ENCODE measurements at regions not wholly inside any gene's neighbourhood (a gene's known extent, or its start where the extent isn't known, plus 50 kb on each side); places are given as distances from the start of the nearest gene placed in this dataset.

DNA sequence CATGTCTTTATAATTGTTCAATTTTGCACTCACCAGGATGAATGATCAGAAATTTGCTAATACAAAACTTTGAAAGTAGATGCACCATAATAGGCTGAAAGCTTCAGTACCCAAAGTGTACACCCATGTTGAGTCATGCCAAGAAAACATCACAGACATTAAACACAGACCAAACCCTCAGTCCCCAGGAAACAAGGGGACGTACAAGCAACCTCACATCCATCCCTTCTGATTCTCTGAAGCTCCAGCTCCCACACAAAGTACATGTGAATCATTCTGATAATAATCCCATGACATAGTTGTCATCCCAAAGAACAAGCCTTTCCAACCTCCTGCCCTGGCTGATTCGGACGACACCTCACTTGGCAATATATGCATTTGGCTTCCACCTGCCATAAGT is 183.8 kb downstream of the SNX19 start:
- no peak for DNase-seq
- CTCF ChIA-PET, result no interaction called here
- peaks cover 17% of the 10 kb centered on the region for H3K9me3 Mint-ChIP-seq
- POLR2A ChIA-PET, result no interaction called here
- peaks cover 16% of the 10 kb centered on the region for H3K4me1 Mint-ChIP-seq
- H3K27ac Mint-ChIP-seq, result no peak overlapping the region
- H3K4me3 Mint-ChIP-seq, result no peak overlapping the region
- H3K36me3 Mint-ChIP-seq (ENCODE audit: low read depth), result peaks cover 3% of the 10 kb centered on the region
- peaks cover 2% of the 10 kb centered on the region for H3K27me3 Mint-ChIP-seq

DNA sequence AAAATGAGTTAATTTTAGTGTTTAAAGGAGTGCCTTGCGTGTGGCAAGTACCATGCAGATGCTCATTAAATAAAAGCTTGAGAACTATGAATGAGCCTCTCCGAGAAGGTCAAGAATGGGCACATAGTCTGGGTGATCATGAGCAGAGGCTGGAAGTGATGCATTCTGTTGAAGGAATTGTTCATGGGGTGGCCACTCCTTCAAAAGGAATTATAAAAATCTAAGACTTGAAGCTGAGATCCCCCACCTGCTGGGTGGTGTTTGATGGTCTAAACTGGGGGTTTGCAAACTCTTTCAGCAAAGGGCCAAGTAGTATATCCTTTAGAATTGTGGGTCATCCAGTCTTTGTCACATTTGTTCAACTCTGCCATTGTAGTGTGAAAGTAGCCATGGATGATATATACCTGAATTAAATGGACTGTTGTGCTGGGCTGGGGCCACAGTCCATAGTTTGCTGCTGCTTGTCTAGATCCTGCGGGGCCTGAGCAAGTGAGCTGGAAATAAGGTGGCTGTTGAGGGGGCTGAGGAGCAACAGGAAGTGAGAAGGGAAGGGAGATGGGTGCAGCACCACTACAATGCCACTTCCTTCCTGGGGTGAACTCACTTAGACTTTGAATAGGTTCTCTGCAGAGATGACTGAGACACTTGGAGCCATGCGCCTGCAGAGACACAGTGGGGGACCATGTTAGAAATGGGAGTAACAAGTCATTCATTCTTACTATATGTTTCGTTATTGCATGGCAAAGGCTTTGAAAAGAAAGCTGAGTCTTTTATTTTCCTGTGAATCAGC is 179.0 kb downstream of the SNX19 start:
- CTCF ChIA-PET, result no interaction called here
- POLR2A ChIA-PET, result no interaction called here
- Mint-ChIP-seq H3K4me1 (peaks cover 22% of the 10 kb centered on the region), H3K36me3 (ENCODE audit: low read depth) (peaks cover 3% of the 10 kb centered on the region), H3K27ac (no peak overlapping the region), H3K27me3 (peaks cover 4% of the 10 kb centered on the region), H3K9me3 (peaks cover 18% of the 10 kb centered on the region), H3K4me3 (no peak overlapping the region)
- DNase-seq, result no peak

DNA sequence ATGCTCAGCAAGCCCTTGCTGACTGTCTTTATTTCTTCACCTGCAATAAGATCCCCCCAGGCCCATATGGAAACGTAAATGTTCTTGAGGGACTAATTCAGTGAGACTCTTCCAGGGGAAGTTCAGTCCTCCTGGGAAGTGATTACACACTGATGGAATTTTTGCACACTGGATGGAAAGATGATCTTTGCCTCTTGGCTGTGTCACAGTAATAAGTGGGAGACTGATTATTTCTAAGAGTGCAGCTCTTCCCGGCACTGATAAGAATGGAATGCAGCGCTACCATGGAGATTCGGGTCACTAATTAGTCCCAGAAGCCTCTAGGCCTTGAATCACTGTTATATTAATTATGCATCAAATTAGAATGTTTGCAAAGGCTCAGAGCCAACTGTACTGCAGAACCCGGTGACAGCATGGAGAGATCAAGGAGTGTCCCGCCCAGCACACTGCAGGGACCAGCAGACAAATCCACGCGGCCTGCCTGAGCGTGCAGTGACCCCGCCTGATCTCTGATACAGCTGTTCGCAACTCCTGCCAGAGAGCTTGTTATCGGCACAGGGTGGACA is 178.3 kb downstream of the SNX19 start:
- no peak for DNase-seq
- H3K4me1 Mint-ChIP-seq, result peaks cover 22% of the 10 kb centered on the region
- CTCF ChIA-PET, result no interaction called here
- H3K4me3 Mint-ChIP-seq, result no peak overlapping the region
- peaks cover 18% of the 10 kb centered on the region for H3K9me3 Mint-ChIP-seq
- peaks cover 3% of the 10 kb centered on the region for H3K36me3 Mint-ChIP-seq (ENCODE audit: low read depth)
- no peak overlapping the region for H3K27ac Mint-ChIP-seq
- peaks cover 4% of the 10 kb centered on the region for H3K27me3 Mint-ChIP-seq
- POLR2A ChIA-PET, result no interaction called here

DNA sequence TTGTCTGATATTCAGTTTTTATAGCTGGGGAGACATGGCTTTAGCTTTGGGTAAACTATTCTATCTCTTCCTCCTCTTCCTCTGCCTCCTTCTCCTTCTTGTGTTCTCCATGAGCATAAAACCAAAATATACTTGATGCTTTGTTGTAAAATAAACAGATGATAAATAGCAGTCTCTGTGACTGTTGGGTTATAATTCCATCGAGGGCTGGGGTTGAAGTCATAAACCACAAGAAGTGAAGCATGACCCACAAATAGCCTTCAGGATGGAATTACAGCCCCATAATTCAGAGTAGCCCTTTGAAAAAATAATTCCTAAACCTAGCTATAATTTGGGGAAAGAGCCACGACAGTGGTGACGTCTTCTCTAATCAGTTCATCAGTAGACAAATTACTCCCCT is 177.7 kb downstream of the SNX19 start:
- Mint-ChIP-seq H3K27ac (no peak overlapping the region), H3K4me1 (peaks cover 22% of the 10 kb centered on the region)
- POLR2A ChIA-PET, result no interaction called here

DNA sequence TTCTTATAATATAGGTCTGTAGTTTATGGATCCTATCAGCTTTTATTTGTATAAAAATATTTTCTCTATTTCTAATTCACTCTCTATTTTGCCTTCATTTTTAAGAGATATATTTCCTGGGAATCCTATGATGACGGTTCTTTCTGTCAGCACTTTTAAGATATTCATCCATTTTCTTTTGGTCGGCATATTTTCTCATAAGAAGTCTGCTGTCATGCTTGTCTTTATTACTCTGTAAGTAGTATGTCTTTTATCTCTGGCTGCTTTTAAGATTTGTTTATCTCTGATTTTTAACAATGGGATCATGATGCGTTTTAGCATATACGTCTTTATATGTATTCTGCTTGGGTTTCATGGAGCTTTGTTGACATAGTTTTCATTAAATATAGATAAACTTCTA is 175.5 kb downstream of the SNX19 start:
- peaks cover 3% of the 10 kb centered on the region for H3K36me3 Mint-ChIP-seq (ENCODE audit: low read depth)
- H3K9me3 Mint-ChIP-seq, result peaks cover 13% of the 10 kb centered on the region
- CTCF ChIA-PET, result no interaction called here
- peaks cover 12% of the 10 kb centered on the region for H3K4me1 Mint-ChIP-seq
- POLR2A ChIA-PET, result no interaction called here
- no peak overlapping the region for H3K27ac Mint-ChIP-seq
- no peak for DNase-seq
- peaks cover 12% of the 10 kb centered on the region for H3K27me3 Mint-ChIP-seq
- no peak overlapping the region for H3K4me3 Mint-ChIP-seq

More for the DNA sequence above, 177.7 kb downstream of the SNX19 start:
- no peak overlapping the region for H3K4me3 Mint-ChIP-seq
- DNase-seq, result no peak
- H3K9me3 Mint-ChIP-seq, result peaks cover 18% of the 10 kb centered on the region
- peaks cover 4% of the 10 kb centered on the region for H3K27me3 Mint-ChIP-seq
- peaks cover 3% of the 10 kb centered on the region for H3K36me3 Mint-ChIP-seq (ENCODE audit: low read depth)
- CTCF ChIA-PET, result no interaction called here

DNA sequence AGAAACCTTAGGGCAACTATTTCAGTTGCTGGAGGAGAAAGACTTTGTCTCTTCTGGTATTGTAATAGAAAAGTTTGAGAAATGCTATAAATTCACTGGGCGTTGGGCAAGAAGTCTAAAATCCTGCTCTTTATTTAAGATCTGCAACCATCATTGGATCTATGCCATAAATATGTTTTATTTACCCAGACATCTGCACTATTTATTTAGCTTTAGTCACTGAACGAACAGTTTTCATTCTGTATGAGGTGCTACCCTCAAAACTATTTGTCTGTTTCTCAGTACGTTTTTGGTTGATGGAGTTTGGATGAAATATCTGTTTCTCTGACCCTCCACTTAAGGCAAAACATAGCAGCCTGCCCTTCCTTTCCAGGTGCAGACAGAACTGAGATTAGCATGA is 171.5 kb downstream of the SNX19 start:
- Mint-ChIP-seq H3K27ac (no peak overlapping the region), H3K4me1 (no peaks in the 10 kb centered on the region), H3K4me3 (no peak overlapping the region), H3K9me3 (peaks cover 5% of the 10 kb centered on the region), H3K36me3 (ENCODE audit: low read depth) (no peaks in the 10 kb centered on the region), H3K27me3 (peaks cover 25% of the 10 kb centered on the region)
- POLR2A ChIA-PET, result no interaction called here
- CTCF ChIA-PET, result no interaction called here
- no peak for DNase-seq

DNA sequence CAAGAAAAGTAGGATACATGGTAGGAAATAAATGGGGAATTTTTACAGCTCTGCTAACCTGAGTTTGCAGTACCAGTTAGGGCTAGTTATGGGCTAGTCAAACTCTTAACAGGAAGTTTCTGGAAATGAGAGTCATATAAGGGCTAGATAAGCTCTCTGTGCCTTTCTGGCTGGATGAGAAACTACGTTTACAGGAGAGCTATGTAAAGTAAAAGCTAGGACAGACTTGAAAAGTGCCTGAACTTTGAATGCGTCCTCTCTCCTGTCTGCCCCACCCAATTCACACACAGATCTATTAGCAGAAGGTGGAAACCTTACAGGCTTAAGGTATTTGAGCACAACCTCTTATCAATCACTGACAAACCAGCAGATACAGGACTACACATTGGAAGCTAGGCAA is 167.1 kb downstream of the SNX19 start:
- ChIA-PET CTCF (no interaction called here), POLR2A (no interaction called here)
- no peak for DNase-seq
- peaks cover 20% of the 10 kb centered on the region for H3K27me3 Mint-ChIP-seq
- no peaks in the 10 kb centered on the region for H3K4me1 Mint-ChIP-seq
- H3K4me3 Mint-ChIP-seq, result no peak overlapping the region
- H3K36me3 Mint-ChIP-seq (ENCODE audit: low read depth), result no peaks in the 10 kb centered on the region
- H3K9me3 Mint-ChIP-seq, result no peaks in the 10 kb centered on the region
- H3K27ac Mint-ChIP-seq, result no peak overlapping the region

DNA sequence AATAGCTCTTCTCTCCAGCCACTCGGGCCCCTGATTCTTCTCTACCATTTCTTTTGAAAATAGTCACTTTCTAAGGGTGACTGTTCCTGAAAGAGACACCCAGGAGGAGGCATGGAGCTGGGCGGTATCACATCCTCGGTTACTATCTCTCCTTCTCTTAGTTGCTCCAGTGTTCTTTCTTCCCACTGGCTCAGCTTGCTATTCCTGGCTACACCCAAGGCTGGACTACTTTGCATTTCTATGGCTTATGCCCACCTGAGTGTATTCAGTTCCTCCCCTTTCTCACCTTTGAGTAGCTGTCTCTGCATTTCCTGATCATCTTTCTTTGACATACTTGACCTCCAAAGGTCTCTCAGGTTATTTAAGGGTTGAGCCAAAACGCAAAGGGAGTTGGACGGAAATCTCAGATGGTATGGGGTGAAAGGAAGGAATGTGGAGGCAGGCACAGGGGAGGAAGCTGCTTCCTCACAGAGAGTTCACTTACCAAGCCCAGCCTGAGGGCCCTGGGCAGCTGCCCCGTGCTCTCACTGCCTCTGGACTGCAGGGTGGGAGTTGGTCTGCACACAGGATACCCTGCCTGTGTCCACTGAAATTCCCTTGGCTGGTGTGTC is 155.7 kb downstream of the SNX19 start:
- no peak for DNase-seq
- no peaks in the 10 kb centered on the region for H3K4me1 Mint-ChIP-seq
- H3K9me3 Mint-ChIP-seq, result no peaks in the 10 kb centered on the region
- ChIA-PET POLR2A (no interaction called here), CTCF (interaction anchor here (1.5 kb wide), 1 partner anchor 326 kb away, joined by 3 read pairs; no protein-coding TSS in a partner anchor)
- no peaks in the 10 kb centered on the region for H3K36me3 Mint-ChIP-seq (ENCODE audit: low read depth)
- no peak overlapping the region for H3K4me3 Mint-ChIP-seq
- H3K27ac Mint-ChIP-seq, result no peak overlapping the region
- peaks cover 1% of the 10 kb centered on the region for H3K27me3 Mint-ChIP-seq

DNA sequence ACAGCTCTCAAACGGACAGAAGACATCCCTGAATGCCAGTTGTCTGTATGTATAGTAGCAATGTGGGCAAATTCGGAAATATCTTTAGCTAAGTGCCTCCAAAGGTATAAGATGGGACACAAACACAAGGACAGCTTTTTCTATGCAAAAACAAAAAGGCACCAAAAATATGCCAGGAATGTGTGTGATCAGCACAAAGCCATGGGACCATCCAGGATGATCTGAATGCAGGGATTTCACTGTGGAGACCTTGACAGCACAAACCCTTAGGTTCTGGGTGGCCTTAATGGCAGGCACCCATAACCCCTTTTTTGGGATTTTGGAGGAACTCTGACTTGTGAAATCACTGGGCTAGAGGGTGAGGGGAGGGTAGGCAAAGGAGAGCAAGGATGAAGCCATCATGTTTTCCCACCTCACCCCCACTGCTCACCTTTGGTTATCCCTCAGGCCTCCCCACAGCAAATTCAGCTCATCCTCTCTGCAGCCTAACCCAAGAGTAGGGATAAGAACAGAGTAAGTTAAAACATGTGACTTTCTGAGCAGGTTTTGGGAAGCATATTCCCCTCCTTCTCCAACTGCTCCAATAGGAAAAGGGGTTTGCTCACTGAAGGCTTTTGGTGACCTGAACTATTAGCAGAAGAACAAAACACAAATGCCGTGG is 154.6 kb downstream of the SNX19 start:
- no peaks in the 10 kb centered on the region for H3K9me3 Mint-ChIP-seq
- H3K27ac Mint-ChIP-seq, result no peak overlapping the region
- H3K4me3 Mint-ChIP-seq, result no peak overlapping the region
- CTCF ChIA-PET, result no interaction called here
- H3K36me3 Mint-ChIP-seq (ENCODE audit: low read depth), result no peaks in the 10 kb centered on the region
- POLR2A ChIA-PET, result no interaction called here
- H3K27me3 Mint-ChIP-seq, result peaks cover 3% of the 10 kb centered on the region
- H3K4me1 Mint-ChIP-seq, result peaks cover 7% of the 10 kb centered on the region
- no peak for DNase-seq

DNA sequence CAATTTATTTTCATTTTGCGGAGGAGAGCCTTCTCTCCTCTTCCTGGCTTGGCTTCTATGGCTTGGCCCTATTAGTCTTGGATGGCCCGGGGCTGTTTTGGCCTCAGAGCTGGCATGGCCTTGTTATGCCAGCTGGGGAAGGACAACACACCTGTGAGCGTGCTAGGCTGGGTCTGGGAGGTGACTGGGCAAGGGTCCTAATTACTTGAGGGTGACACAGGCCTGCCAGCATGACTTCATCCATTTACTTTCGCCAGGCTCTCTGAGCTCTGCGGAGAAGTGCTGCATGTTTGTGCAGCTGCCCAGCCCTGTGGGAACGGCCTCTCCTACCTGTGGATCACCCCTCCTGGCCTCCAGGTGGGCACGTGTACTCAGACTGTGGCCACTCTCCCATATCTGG is 153.6 kb downstream of the SNX19 start:
- H3K9me3 Mint-ChIP-seq, result no peaks in the 10 kb centered on the region
- no peak overlapping the region for H3K4me3 Mint-ChIP-seq
- no peak for DNase-seq
- POLR2A ChIA-PET, result no interaction called here
- H3K4me1 Mint-ChIP-seq, result peaks cover 9% of the 10 kb centered on the region
- no peak overlapping the region for H3K27ac Mint-ChIP-seq
- peaks cover 3% of the 10 kb centered on the region for H3K27me3 Mint-ChIP-seq
- CTCF ChIA-PET, result no interaction called here
- no peaks in the 10 kb centered on the region for H3K36me3 Mint-ChIP-seq (ENCODE audit: low read depth)

DNA sequence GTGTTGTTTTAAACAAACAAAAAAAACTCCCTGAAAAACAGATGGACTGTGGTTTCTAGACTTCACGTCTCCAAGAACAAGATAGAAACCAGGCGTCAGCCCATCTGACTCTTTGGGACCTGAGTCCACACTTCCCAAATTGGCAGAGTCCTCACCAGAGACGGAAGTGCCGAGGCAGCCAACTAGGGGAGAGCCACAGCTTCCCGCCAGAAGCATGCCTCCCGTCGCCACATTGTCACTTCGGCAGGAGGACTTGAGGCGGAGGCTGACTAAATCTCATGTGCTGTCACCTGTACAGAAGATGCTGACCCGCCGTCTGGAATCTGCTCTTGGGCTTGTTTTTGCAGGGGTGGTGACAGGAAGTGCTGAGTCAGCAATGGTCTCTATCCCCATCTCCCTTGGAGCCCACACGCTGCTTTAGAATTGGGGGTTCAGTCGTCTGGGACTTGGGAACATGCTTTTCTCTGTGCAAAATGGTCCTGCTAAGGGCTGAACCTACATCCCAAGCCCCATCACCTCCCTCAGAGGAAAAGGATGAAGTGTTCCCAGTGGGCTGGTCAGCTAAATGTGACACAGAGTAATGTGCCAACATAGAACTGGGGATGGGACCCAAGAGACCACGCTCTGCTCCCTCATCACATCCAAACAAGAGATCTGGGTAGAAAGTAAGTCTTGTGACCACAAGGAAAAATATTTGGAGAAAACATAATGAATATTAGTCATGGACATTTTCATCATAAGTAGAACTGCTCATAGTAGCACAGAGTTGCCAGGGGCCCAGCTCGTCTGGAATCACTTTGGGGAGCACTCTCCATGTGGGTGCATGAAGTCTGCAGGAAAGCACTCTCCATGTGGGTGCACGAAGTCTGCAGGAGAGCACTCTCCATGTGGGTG is 152.9 kb downstream of the SNX19 start:
- DNase-seq, result no peak

DNA sequence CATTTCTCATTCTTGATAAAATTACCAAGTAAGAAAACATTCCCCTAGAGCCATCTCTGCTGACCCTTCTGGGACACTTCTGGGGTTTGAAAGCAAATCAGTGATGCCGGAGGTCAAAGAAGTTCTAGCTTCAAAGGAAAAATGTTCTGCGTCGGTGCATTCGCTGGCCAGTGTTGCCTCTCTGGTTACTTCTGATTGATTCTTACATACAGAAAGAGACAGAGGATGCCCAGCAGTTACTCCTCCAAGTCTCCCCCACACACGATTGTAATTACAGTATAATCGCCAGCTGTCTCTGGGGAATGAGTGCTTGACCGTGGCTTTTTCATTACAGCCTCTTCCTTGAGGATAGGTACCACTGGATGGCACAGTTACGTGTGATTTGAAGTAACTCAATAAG is 150.9 kb downstream of the SNX19 start:
- Mint-ChIP-seq H3K36me3 (ENCODE audit: low read depth) (no peaks in the 10 kb centered on the region), H3K9me3 (no peaks in the 10 kb centered on the region), H3K4me1 (peaks cover 9% of the 10 kb centered on the region), H3K4me3 (no peak overlapping the region), H3K27ac (no peak overlapping the region), H3K27me3 (peaks cover 5% of the 10 kb centered on the region)
- CTCF ChIA-PET, result no interaction called here
- POLR2A ChIA-PET, result no interaction called here
- DNase-seq, result no peak

More for the DNA sequence above, 152.9 kb downstream of the SNX19 start:
- Mint-ChIP-seq H3K4me1 (peaks cover 9% of the 10 kb centered on the region), H3K36me3 (ENCODE audit: low read depth) (no peaks in the 10 kb centered on the region), H3K27me3 (peaks cover 5% of the 10 kb centered on the region), H3K9me3 (no peaks in the 10 kb centered on the region), H3K4me3 (no peak overlapping the region), H3K27ac (no peak overlapping the region)
- CTCF ChIA-PET, result no interaction called here
- POLR2A ChIA-PET, result no interaction called here

Measured in activated CD4-positive, alpha-beta memory T cell treated with anti-CD3 and anti-CD28 coated beads, Interleukin-2, amount 10 ng/mL, durations not matched to agents 7 days and 5 days (primary cell).